ENCODE measurements at regions not wholly inside any gene's neighbourhood (a gene's known extent, or its start where the extent isn't known, plus 50 kb on each side); places are given as distances from the start of the nearest gene placed in this dataset.

- Histone ChIP-seq H3K4me2 (ENCODE audit: insufficient read depth in 1 of 2, low read depth in 2 of 2, low read length in 2 of 2) (no peak overlapping the region), H3K27ac (ENCODE audit: low read depth, low read length) (no peak overlapping the region), H2BK20ac (ENCODE audit: low read length) (no peak overlapping the region), H2AK5ac (ENCODE audit: low read depth, low read length) (no peak overlapping the region), H3K23ac (ENCODE audit: insufficient read length) (no peak overlapping the region), H3K36me3 (ENCODE audit: control insufficient read depth in 2 of 4, insufficient read depth in 4 of 4, low read length in 3 of 4) (no peaks in the 10 kb centered on the region), H2BK120ac (replicated peaks; ENCODE audit: low read depth, low read length) (no peak overlapping the region), H2BK5ac (ENCODE audit: low read depth, low read length) (no peak overlapping the region), H3K4me1 (replicated peaks in 1 of 4; ENCODE audit: control insufficient read depth in 3 of 4, insufficient read depth in 4 of 4, low read length in 3 of 4) (peaks cover 0 to 9% (median 2%) of the 10 kb centered on the region in 4 experiments; a peak in 1 of 7 replicates), H4K91ac (replicated peaks; ENCODE audit: insufficient read length, low read length) (no peak overlapping the region), H3K4me3 (ENCODE audit: extremely low read depth in 1 of 4, insufficient read depth in 2 of 4, low read depth in 3 of 4, low read length in 4 of 4) (no peak overlapping the region), H4K5ac (ENCODE audit: insufficient read length, low read depth, low read length) (no peak overlapping the region), H4K20me1 (replicated peaks in 1 of 2; ENCODE audit: control insufficient read depth in 1 of 2, insufficient read depth in 2 of 2, low read length in 2 of 2) (no peaks in the 10 kb centered on the region), H3K23me2 (ENCODE audit: low read depth, low read length) (no peaks in the 10 kb centered on the region), H2BK12ac (ENCODE audit: low read depth, low read length) (no peak overlapping the region), H3K9me3 (ENCODE audit: insufficient read depth in 2 of 2, low read depth in 1 of 2, low read length in 1 of 2) (no peaks in the 10 kb centered on the region), H3K79me2 (ENCODE audit: control insufficient read depth in 1 of 2, insufficient read depth in 2 of 2, low read length in 2 of 2) (no peaks in the 10 kb centered on the region), H3K9ac (replicated peaks in 1 of 4; ENCODE audit: extremely low read depth in 1 of 4, low read depth in 3 of 4, low read length in 3 of 4) (no peak overlapping the region), H2BK15ac (ENCODE audit: low read length) (no peak overlapping the region), H2AFZ (ENCODE audit: low read length) (no peak overlapping the region), H3K27me3 (replicated peaks in 1 of 4; ENCODE audit: control insufficient read depth in 3 of 4, extremely low read depth in 1 of 4, insufficient read depth in 3 of 4, low read length in 3 of 4) (no peaks in the 10 kb centered on the region), H3K18ac (ENCODE audit: extremely low read depth, low read length) (no peak overlapping the region), H4K8ac (ENCODE audit: extremely low read depth, insufficient read depth, low read length) (no peak overlapping the region), H3K4ac (replicated peaks; ENCODE audit: insufficient read length, low read depth, low read length) (no peak overlapping the region), H3K79me1 (ENCODE audit: low read depth, low read length) (no peaks in the 10 kb centered on the region), H3K56ac (replicated peaks; ENCODE audit: insufficient read length, low read depth, low read length) (no peak overlapping the region), H3K14ac (ENCODE audit: insufficient read length) (no peak overlapping the region)
- TF ChIP-seq EZH2 (IDR thresholded peaks at IDR 0.05; ENCODE audit: low read depth, low read length, severe bottlenecking) (no peak), CEBPB (IDR thresholded peaks at IDR 0.05; ENCODE audit: low read depth, low read length) (no peak), BRCA1 (IDR thresholded peaks at IDR 0.05; ENCODE audit: low read depth, low read length) (no peak), MAX (IDR thresholded peaks at IDR 0.05) (no peak)
- no peak for DNase-seq (ENCODE audit: low read depth in 1 of 2, low spot score in 2 of 2)
- WGBS, 2 experiments (ENCODE audit: extremely low coverage in 1 of 2, insufficient coverage in 1 of 2, insufficient read length in 1 of 2, insufficient replicate concordance in 2 of 2, low coverage in 1 of 2, low lambda C conversion rate in 2 of 2, missing lambda C conversion rate in 1 of 2): 97% methylated on average over 9 of the region's 9 CpGs; no CpG with 5 or more reads in 1 of the 2 experiments
- no peak for FAIRE-seq
- ChIA-PET POLR2A (ENCODE audit: partially characterized antibody) (no interaction called here), CTCF (ENCODE audit: partially characterized antibody) (interaction anchor here (2.0 kb wide), 1 partner anchor 28 kb away, joined by 9 read pairs; no protein-coding TSS in a partner anchor)
Measured at GRCh38 chr6:153842491-153842890, 196.5 kb upstream of the OPRM1 start.
